Upper lobe of left lung (tissue), 6 donors: ENCODE measurements at regions not wholly inside any gene's neighbourhood (a gene's known extent, or its start where the extent isn't known, plus 50 kb on each side); places are given as distances from the start of the nearest gene placed in this dataset.
A peak's percentile ranks its signal among the peaks of the same experiment; 100 is the strongest.
"Not testable (repeated sequence)": the region's sequence is repeated elsewhere in the genome, so short reads cannot be mapped to it uniquely, and the experiment has no call there.

Experiments used
- ATAC-seq, 2 donors: fragments of 200-7000 bp; cut with Tn5 transposase; one replicate each; pipeline ENCODE4 v1.9.1; 2022; ENCODE audit warnings: mild to moderate bottlenecking in 2 of 2, moderate library complexity in 2 of 2; ENCODE audit not compliant: low FRiP score in 2 of 2
- DNase-seq, 2 donors: peaks; one replicate each; pipeline ENCODE4 v3.0.0-alpha.2; 2019 to 2020
- H3K27ac ChIP-seq, 4 donors: fragments of 200-600 bp; sonication (generic); one replicate each; pipeline ENCODE4 v1.5.1; 2016 to 2019
- H3K27me3 ChIP-seq, 4 donors: fragments of 200-600 bp; sonication (generic); one replicate each; pipeline ENCODE4 v1.5.1; 2017 to 2019
- H3K36me3 ChIP-seq, 4 donors: fragments of 200-600 bp; sonication (generic); one replicate each; pipeline ENCODE4 v1.5.1; 2016 to 2019
- H3K4me1 ChIP-seq, 4 donors: fragments of 200-600 bp; sonication (generic); one replicate each; pipeline ENCODE4 v1.5.1; 2018 to 2019
- H3K4me3 ChIP-seq, 4 donors: fragments of 200-600 bp; sonication (generic); one replicate each; pipeline ENCODE4 v1.5.1; 2017 to 2019; ENCODE audit warnings: mild to moderate bottlenecking in 2 of 4, moderate library complexity in 1 of 4
- H3K9me3 ChIP-seq, 4 donors: fragments of 200-600 bp; sonication (generic); one replicate each; pipeline ENCODE4 v1.5.1; 2018 to 2019
- CTCF ChIP-seq, 6 experiments: fragments of 450-650 bp in 4 of 6; fragments of 200-600 bp in 2 of 6; sonication (generic) in 2 of 6; IDR thresholded peaks; one replicate each; pipeline ENCODE4 v1.5.1; 2016 to 2019; ENCODE audit warnings: antibody characterized with exemption in 6 of 6
- EP300 ChIP-seq, 4 donors: sonication (generic); formaldehyde crosslinking; IDR thresholded peaks; one replicate each; pipeline ENCODE4 v1.5.1; 2017; ENCODE audit warnings: antibody characterized with exemption in 4 of 4, control low read depth in 2 of 4
- POLR2A ChIP-seq, 4 donors: fragments of 450-650 bp; IDR thresholded peaks; one replicate each; pipeline ENCODE4 v1.5.1; 2016 to 2017; ENCODE audit warnings: antibody characterized with exemption in 4 of 4, mild to moderate bottlenecking in 2 of 4
- POLR2AphosphoS5 ChIP-seq, 2 donors: sonication (generic); formaldehyde crosslinking; IDR thresholded peaks; one replicate each; pipeline ENCODE4 v1.5.1; 2017; ENCODE audit warnings: antibody characterized with exemption in 2 of 2
- WGBS, 2 donors: methylation state at CpG; one replicate each; pipeline ENCODE4 v1.1.5; 2017 to 2018; 5-methylcytosine and 5-hydroxymethylcytosine counted together
- donor health status: DM: no; HTN: no; CAD: no; lungs with moderate emphysema.
- donor health status: DM: no; HTN: yes; CAD: no; lungs with severe emphysema.

DNA sequence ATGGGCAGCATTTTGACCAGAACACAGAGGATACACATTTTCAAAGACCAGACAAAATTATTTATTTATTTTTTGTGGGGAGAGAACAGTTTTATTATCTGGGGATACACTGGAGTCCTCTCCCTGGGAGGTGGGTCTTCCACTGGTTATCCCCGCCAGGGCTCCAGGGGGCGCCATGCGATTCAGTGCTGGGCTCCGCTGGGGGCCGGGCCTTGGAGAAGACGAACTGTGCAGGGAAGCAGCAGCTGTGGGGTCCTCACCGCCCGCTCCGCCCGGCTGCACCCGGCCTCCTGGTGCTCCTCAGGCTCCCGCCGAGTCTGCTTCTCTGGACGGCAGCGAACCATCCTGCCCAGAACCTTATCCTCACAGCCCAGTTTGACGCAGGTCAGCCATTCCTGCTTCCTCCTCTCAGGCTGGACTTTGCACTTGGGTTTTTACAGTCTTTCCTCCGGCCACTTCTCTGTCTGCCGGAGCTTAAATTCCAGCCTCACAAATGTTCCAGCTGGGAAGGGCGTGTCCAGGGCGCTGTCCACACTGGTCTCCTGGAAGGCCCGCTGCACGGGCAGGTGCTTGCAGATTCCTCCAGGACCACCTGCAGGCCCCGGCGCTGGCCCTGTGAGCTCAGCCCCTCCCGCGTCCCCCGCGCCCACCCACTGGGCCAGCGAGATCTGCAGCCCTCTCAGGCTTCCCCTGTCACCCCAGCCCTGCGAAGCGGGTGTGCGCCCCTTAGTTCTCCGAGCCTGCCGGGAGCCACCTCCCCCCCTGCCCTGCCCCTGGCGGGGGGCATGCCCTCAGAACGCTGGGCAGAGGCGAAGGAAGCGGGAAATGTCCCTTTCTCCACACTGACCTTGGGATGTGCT lies 1830.0 kb upstream of the DEFB115 start:
- WGBS, 2 donors, result 34 to 39% methylated on average over 8 to 17 of the region's 38 CpGs
- Histone ChIP-seq H3K4me1 (no peaks in the 10 kb centered on the region), H3K27ac (no peak overlapping the region), H3K36me3 (no peaks in the 10 kb centered on the region), H3K27me3 (no peaks in the 10 kb centered on the region), H3K4me3 (peak overlapping the region in 1 of 4 donors; percentile 49), H3K9me3 (peaks cover 0 to 7% (median 0%) of the 10 kb centered on the region in 4 donors)
- TF ChIP-seq POLR2A (IDR thresholded peaks at IDR 0.05) (no peak), CTCF (IDR thresholded peaks at IDR 0.05) (peak in 1 of 6 experiments; percentile 24)
- peak in 1 of 2 donors; percentile 80 for DNase-seq
- no peak for ATAC-seq

DNA sequence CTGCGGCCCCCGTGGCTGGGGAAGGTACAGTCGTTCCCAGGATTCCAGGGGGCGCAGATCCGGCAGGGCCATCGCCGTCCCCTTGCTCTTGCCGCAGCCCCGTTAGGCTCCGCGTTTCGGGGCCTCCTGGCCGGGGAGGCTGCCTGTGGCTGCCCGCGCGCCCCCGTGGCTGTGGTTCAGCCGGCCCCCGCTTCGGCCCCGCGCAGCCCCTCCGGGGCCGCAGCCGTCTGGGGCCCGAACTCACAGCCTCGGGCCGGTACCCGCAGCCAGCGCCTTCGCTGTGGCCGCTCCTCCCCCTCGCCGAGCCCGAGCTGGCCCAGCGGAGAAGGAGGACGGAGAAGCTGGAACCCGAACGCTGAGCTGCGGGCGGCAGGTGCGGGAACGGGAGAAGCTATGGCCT lies 1826.9 kb upstream of the DEFB115 start:
- DNase-seq (peak in 1 of 2 donors; percentile 64), ATAC-seq (no peak)
- peak overlapping the region in 1 of 4 donors; percentile 27 for H3K4me3 ChIP-seq
- H3K9me3 ChIP-seq, result peaks cover 0 to 7% (median 0%) of the 10 kb centered on the region in 4 donors
- WGBS, 2 donors, result 33 to 50% methylated on average over 13 to 43 of the region's 43 CpGs
- no peaks in the 10 kb centered on the region for H3K36me3 ChIP-seq
- no peaks in the 10 kb centered on the region for H3K4me1 ChIP-seq
- TF ChIP-seq POLR2AphosphoS5 (IDR thresholded peaks at IDR 0.05), result no peak
- TF ChIP-seq EP300 (IDR thresholded peaks at IDR 0.05), result no peak
- no peak for TF ChIP-seq POLR2A (IDR thresholded peaks at IDR 0.05)
- TF ChIP-seq CTCF (IDR thresholded peaks at IDR 0.05), result no peak
- no peaks in the 10 kb centered on the region for H3K27me3 ChIP-seq
- no peak overlapping the region for H3K27ac ChIP-seq

GRCh38 chr20:29440721-29441120 lies 1816.7 kb upstream of the DEFB115 start:
- not testable (repeated sequence) for H3K27ac ChIP-seq, H3K36me3 ChIP-seq, DNase-seq, H3K4me3 ChIP-seq, H3K27me3 ChIP-seq, ATAC-seq, H3K9me3 ChIP-seq, H3K4me1 ChIP-seq
- 57 to 61% methylated on average over 3 of the region's 3 CpGs for WGBS, 2 donors

GRCh38 chr20:29443206-29443781 lies 1814.2 kb upstream of the DEFB115 start:
- not testable (repeated sequence) for ATAC-seq, H3K27ac ChIP-seq, H3K27me3 ChIP-seq, H3K36me3 ChIP-seq, H3K4me1 ChIP-seq, DNase-seq, H3K9me3 ChIP-seq
- WGBS, 2 donors, result 16 to 28% methylated on average over 7 of the region's 7 CpGs
- TF ChIP-seq CTCF (IDR thresholded peaks at IDR 0.05), result peak in 5 of 6 experiments; percentile 27 to 66 (median 52)
- peak overlapping the region in 1 of 4 donors; percentile 28 for H3K4me3 ChIP-seq

GRCh38 chr20:29443819-29444218 lies 1813.6 kb upstream of the DEFB115 start:
- Histone ChIP-seq H3K27me3 (no peaks in the 10 kb centered on the region), H3K27ac (no peak overlapping the region), H3K4me1 (no peaks in the 10 kb centered on the region), H3K36me3 (no peaks in the 10 kb centered on the region), H3K4me3 (peak overlapping the region in 1 of 4 donors; percentile 28), H3K9me3 (peaks cover 0 to under 1% (median 0%) of the 10 kb centered on the region in 4 donors)
- DNase-seq (no peak), ATAC-seq (no peak)
- WGBS, 2 donors, result 69 to 71% methylated on average over 3 of the region's 3 CpGs
- TF ChIP-seq POLR2A (IDR thresholded peaks at IDR 0.05) (no peak), EP300 (IDR thresholded peaks at IDR 0.05) (no peak), POLR2AphosphoS5 (IDR thresholded peaks at IDR 0.05) (no peak), CTCF (IDR thresholded peaks at IDR 0.05) (no peak)
